ENCODE measurements at regions not wholly inside any gene's neighbourhood (a gene's known extent, or its start where the extent isn't known, plus 50 kb on each side); places are given as distances from the start of the nearest gene placed in this dataset.
"Not testable (repeated sequence)": the region's sequence is repeated elsewhere in the genome, so short reads cannot be mapped to it uniquely, and the experiment has no call there.

- no peak overlapping the region for H4K91ac ChIP-seq (ENCODE audit: low read depth, low read length, poor library complexity)
Measured at GRCh38 chrX:94686071-94686470, 1012.1 kb downstream of the FAM133A start.

GRCh38 chrX:94695910-94696309, 1021.9 kb downstream of the FAM133A start:
- H2BK120ac ChIP-seq (ENCODE audit: low read depth, low read length), result no peak overlapping the region
- no peak overlapping the region for H4K8ac ChIP-seq (ENCODE audit: low read depth, low read length)
- no peak overlapping the region for H2BK12ac ChIP-seq (ENCODE audit: low read length)
- no peak overlapping the region for H3K4me2 ChIP-seq (ENCODE audit: insufficient read depth, low read length, poor library complexity, severe bottlenecking)
- peaks cover 0 to 14% (median 0%) of the 10 kb centered on the region in 3 experiments for H3K27me3 ChIP-seq (ENCODE audit: control insufficient read depth in 3 of 3, insufficient read depth in 3 of 3, low read depth in 1 of 3, low read length in 3 of 3)
- no peak overlapping the region for H4K91ac ChIP-seq (ENCODE audit: low read depth, low read length, poor library complexity)
- H3K27ac ChIP-seq (replicated peaks; ENCODE audit: low read length), result no peak overlapping the region
- H3K4me1 ChIP-seq (ENCODE audit: control insufficient read depth in 2 of 2, insufficient read depth in 1 of 2, low read depth in 1 of 2, low read length in 2 of 2), result no peaks in the 10 kb centered on the region
- no peak overlapping the region for H2BK15ac ChIP-seq (ENCODE audit: low read length)
- no peak overlapping the region for H3K4ac ChIP-seq (ENCODE audit: low read length)
- H2BK5ac ChIP-seq (ENCODE audit: low read length), result no peak overlapping the region
- H3K9me3 ChIP-seq (replicated peaks in 1 of 2; ENCODE audit: control insufficient read depth in 2 of 2, insufficient read depth in 1 of 2, low read depth in 1 of 2, low read length in 2 of 2), result no peaks in the 10 kb centered on the region
- no CpG with 5 or more reads among the region's 3 CpGs for WGBS, 2 donors (ENCODE audit: extremely low coverage in 2 of 2, insufficient read length in 2 of 2, insufficient replicate concordance in 1 of 2)
- no peak overlapping the region for H2AK5ac ChIP-seq (ENCODE audit: low read depth, low read length)
- no peak overlapping the region for H3K9ac ChIP-seq (ENCODE audit: low read depth, low read length, poor library complexity)
- H3K36me3 ChIP-seq (replicated peaks in 1 of 2; ENCODE audit: control insufficient read depth in 2 of 2, insufficient read depth in 2 of 2, low read length in 2 of 2), result no peaks in the 10 kb centered on the region
- H3K14ac ChIP-seq (ENCODE audit: low read length), result no peak overlapping the region
- H3K79me1 ChIP-seq (ENCODE audit: low read depth, low read length), result no peaks in the 10 kb centered on the region
- DNase-seq (ENCODE audit: low spot score), result no peak
- no peak overlapping the region for H3K18ac ChIP-seq (ENCODE audit: low read length)
- no peak overlapping the region for H3K4me3 ChIP-seq (ENCODE audit: low read length in 2 of 2)
- H2AFZ ChIP-seq (ENCODE audit: low read length), result no peak overlapping the region
- H3K23ac ChIP-seq (ENCODE audit: low read depth, low read length, poor library complexity), result no peak overlapping the region

More at GRCh38 chrX:94686071-94686470, 1012.1 kb downstream of the FAM133A start:
- Histone ChIP-seq H3K27ac (replicated peaks; ENCODE audit: low read length) (no peak overlapping the region), H3K36me3 (replicated peaks in 1 of 2; ENCODE audit: control insufficient read depth in 2 of 2, insufficient read depth in 2 of 2, low read length in 2 of 2) (no peaks in the 10 kb centered on the region), H3K4ac (ENCODE audit: low read length) (no peak overlapping the region), H3K4me2 (ENCODE audit: insufficient read depth, low read length, poor library complexity, severe bottlenecking) (no peak overlapping the region), H2AK5ac (ENCODE audit: low read depth, low read length) (no peak overlapping the region), H3K23ac (ENCODE audit: low read depth, low read length, poor library complexity) (no peak overlapping the region), H2AFZ (ENCODE audit: low read length) (no peak overlapping the region), H2BK5ac (ENCODE audit: low read length) (no peak overlapping the region), H3K14ac (ENCODE audit: low read length) (no peak overlapping the region), H2BK15ac (ENCODE audit: low read length) (no peak overlapping the region), H3K9me3 (replicated peaks in 1 of 2; ENCODE audit: control insufficient read depth in 2 of 2, insufficient read depth in 1 of 2, low read depth in 1 of 2, low read length in 2 of 2) (no peaks in the 10 kb centered on the region), H3K4me1 (ENCODE audit: control insufficient read depth in 2 of 2, insufficient read depth in 1 of 2, low read depth in 1 of 2, low read length in 2 of 2) (no peaks in the 10 kb centered on the region), H3K27me3 (ENCODE audit: control insufficient read depth in 3 of 3, insufficient read depth in 3 of 3, low read depth in 1 of 3, low read length in 3 of 3) (no peaks in the 10 kb centered on the region), H3K4me3 (ENCODE audit: low read length in 2 of 2) (no peak overlapping the region), H4K8ac (ENCODE audit: low read depth, low read length) (no peak overlapping the region), H3K18ac (ENCODE audit: low read length) (no peak overlapping the region), H3K79me1 (ENCODE audit: low read depth, low read length) (no peaks in the 10 kb centered on the region), H2BK12ac (ENCODE audit: low read length) (no peak overlapping the region), H2BK120ac (ENCODE audit: low read depth, low read length) (no peak overlapping the region), H3K9ac (ENCODE audit: low read depth, low read length, poor library complexity) (no peak overlapping the region)
- no CpG with 5 or more reads among the region's 2 CpGs for WGBS, 2 donors (ENCODE audit: extremely low coverage in 2 of 2, insufficient read length in 2 of 2, insufficient replicate concordance in 1 of 2)
- DNase-seq (ENCODE audit: low spot score), result no peak

- H2BK5ac ChIP-seq (ENCODE audit: low read length); H2BK15ac ChIP-seq (ENCODE audit: low read length); H3K9me3 ChIP-seq (replicated peaks in 1 of 2; ENCODE audit: control insufficient read depth in 2 of 2, insufficient read depth in 1 of 2, low read depth in 1 of 2, low read length in 2 of 2); H3K9ac ChIP-seq (ENCODE audit: low read depth, low read length, poor library complexity); H4K91ac ChIP-seq (ENCODE audit: low read depth, low read length, poor library complexity); H2AK5ac ChIP-seq (ENCODE audit: low read depth, low read length); H2AFZ ChIP-seq (ENCODE audit: low read length); H3K4ac ChIP-seq (ENCODE audit: low read length); H3K79me1 ChIP-seq (ENCODE audit: low read depth, low read length); H3K14ac ChIP-seq (ENCODE audit: low read length); DNase-seq (ENCODE audit: low spot score); H3K4me2 ChIP-seq (ENCODE audit: insufficient read depth, low read length, poor library complexity, severe bottlenecking); H3K36me3 ChIP-seq (replicated peaks in 1 of 2; ENCODE audit: control insufficient read depth in 2 of 2, insufficient read depth in 2 of 2, low read length in 2 of 2); H3K4me1 ChIP-seq (ENCODE audit: control insufficient read depth in 2 of 2, insufficient read depth in 1 of 2, low read depth in 1 of 2, low read length in 2 of 2); H3K27me3 ChIP-seq (ENCODE audit: control insufficient read depth in 3 of 3, insufficient read depth in 3 of 3, low read depth in 1 of 3, low read length in 3 of 3); H3K4me3 ChIP-seq (ENCODE audit: low read length in 2 of 2); H4K8ac ChIP-seq (ENCODE audit: low read depth, low read length); H2BK12ac ChIP-seq (ENCODE audit: low read length); H3K18ac ChIP-seq (ENCODE audit: low read length); H3K27ac ChIP-seq (replicated peaks; ENCODE audit: low read length); H2BK120ac ChIP-seq (ENCODE audit: low read depth, low read length); H3K23ac ChIP-seq (ENCODE audit: low read depth, low read length, poor library complexity): not testable (repeated sequence)
- WGBS, 2 donors (ENCODE audit: extremely low coverage in 2 of 2, insufficient read length in 2 of 2, insufficient replicate concordance in 1 of 2), result no CpG with 5 or more reads among the region's 15 CpGs
Measured at GRCh38 chrX:94704348-94705256, 1030.6 kb downstream of the FAM133A start.

- H3K4me2 ChIP-seq (ENCODE audit: insufficient read depth, low read length, poor library complexity, severe bottlenecking), result no peak overlapping the region
- H3K4ac ChIP-seq (ENCODE audit: low read length), result no peak overlapping the region
- no peak for DNase-seq (ENCODE audit: low spot score)
- H3K14ac ChIP-seq (ENCODE audit: low read length), result no peak overlapping the region
- no peaks in the 10 kb centered on the region for H3K9me3 ChIP-seq (replicated peaks in 1 of 2; ENCODE audit: control insufficient read depth in 2 of 2, insufficient read depth in 1 of 2, low read depth in 1 of 2, low read length in 2 of 2)
- H2BK120ac ChIP-seq (ENCODE audit: low read depth, low read length), result no peak overlapping the region
- H2BK12ac ChIP-seq (ENCODE audit: low read length), result no peak overlapping the region
- H3K23ac ChIP-seq (ENCODE audit: low read depth, low read length, poor library complexity), result no peak overlapping the region
- H3K27me3 ChIP-seq (ENCODE audit: control insufficient read depth in 3 of 3, insufficient read depth in 3 of 3, low read depth in 1 of 3, low read length in 3 of 3), result no peaks in the 10 kb centered on the region
- no peak overlapping the region for H2AFZ ChIP-seq (ENCODE audit: low read length)
- H3K79me1 ChIP-seq (ENCODE audit: low read depth, low read length), result no peaks in the 10 kb centered on the region
- H2BK15ac ChIP-seq (ENCODE audit: low read length), result no peak overlapping the region
- H4K8ac ChIP-seq (ENCODE audit: low read depth, low read length), result no peak overlapping the region
- WGBS, 2 donors (ENCODE audit: extremely low coverage in 2 of 2, insufficient read length in 2 of 2, insufficient replicate concordance in 1 of 2), result no CpG with 5 or more reads among the region's 2 CpGs
- H3K36me3 ChIP-seq (replicated peaks in 1 of 2; ENCODE audit: control insufficient read depth in 2 of 2, insufficient read depth in 2 of 2, low read length in 2 of 2), result no peaks in the 10 kb centered on the region
- H3K4me3 ChIP-seq (ENCODE audit: low read length in 2 of 2), result no peak overlapping the region
- no peak overlapping the region for H2AK5ac ChIP-seq (ENCODE audit: low read depth, low read length)
- no peak overlapping the region for H4K91ac ChIP-seq (ENCODE audit: low read depth, low read length, poor library complexity)
- H3K27ac ChIP-seq (replicated peaks; ENCODE audit: low read length), result no peak overlapping the region
- no peak overlapping the region for H2BK5ac ChIP-seq (ENCODE audit: low read length)
- H3K4me1 ChIP-seq (ENCODE audit: control insufficient read depth in 2 of 2, insufficient read depth in 1 of 2, low read depth in 1 of 2, low read length in 2 of 2), result no peaks in the 10 kb centered on the region
- H3K9ac ChIP-seq (ENCODE audit: low read depth, low read length, poor library complexity), result no peak overlapping the region
- no peak overlapping the region for H3K18ac ChIP-seq (ENCODE audit: low read length)
Measured at GRCh38 chrX:94721386-94721785, 1047.4 kb downstream of the FAM133A start.
